Mammary epithelial cell (primary cell): ENCODE measurements at regions not wholly inside any gene's neighbourhood (a gene's known extent, or its start where the extent isn't known, plus 50 kb on each side); places are given as distances from the start of the nearest gene placed in this dataset.

Source experiments
- CTCF ChIP-seq, 2 donors: IDR thresholded peaks in 1 of 2; conservative IDR thresholded peaks in 1 of 2; 2 replicates each; pipeline ENCODE4 v1.5.1; 2011 to 2012; ENCODE audit warnings: inconsistent platforms in 2 of 2, low read length in 2 of 2, mild to moderate bottlenecking in 2 of 2, control low read depth in 1 of 2, low read depth in 1 of 2; ENCODE audit not compliant: insufficient read depth in 1 of 2; ENCODE audit errors: extremely low read depth in 1 of 2
- EZH2 ChIP-seq: IDR thresholded peaks from 2 replicates; pipeline ENCODE4 v1.6.1; 2012; ENCODE audit warnings: low read length, inconsistent platforms, borderline replicate concordance

- no peak for TF ChIP-seq CTCF (conservative IDR thresholded peaks at IDR 0.05 in 1 of 2, IDR thresholded peaks at IDR 0.05 in 1 of 2; ENCODE audit: extremely low read depth in 1 of 2, insufficient read depth in 1 of 2, low read depth in 1 of 2, low read length in 2 of 2)
- no peak for TF ChIP-seq EZH2
Measured at GRCh38 chr11:110812086-110812733, 100.0 kb upstream of the ARHGAP20 start.
